DND-41 (cell line): ENCODE measurements at regions not wholly inside any gene's neighbourhood (a gene's known extent, or its start where the extent isn't known, plus 50 kb on each side); places are given as distances from the start of the nearest gene placed in this dataset.

Experiments used
- ATAC-seq: fragments of 200-7000 bp; cut with Tn5 transposase; 3 replicates; pipeline ENCODE4 v1.9.1; 2021; ENCODE audit warnings: low read depth; ENCODE audit not compliant: insufficient read depth
- DNase-seq: peaks from one replicate; pipeline ENCODE4 v3.0.0-alpha.2; 2020
- H2AFZ ChIP-seq: 2 replicates; pipeline ENCODE4 v1.6.0; 2012; ENCODE audit warnings: low read depth, low read length
- H3K27ac ChIP-seq: 2 replicates; pipeline ENCODE4 v1.5.1; 2012; ENCODE audit warnings: low read length, inconsistent platforms
- H3K27me3 ChIP-seq: fragments of 200-600 bp; sonication (generic); 2 replicates; pipeline ENCODE4 v1.6.0; 2012; ENCODE audit warnings: low read length, mild to moderate bottlenecking, inconsistent platforms; ENCODE audit not compliant: insufficient read depth, poor library complexity
- H3K36me3 ChIP-seq: 2 replicates; pipeline ENCODE4 v1.5.1; 2012; ENCODE audit warnings: low read length, inconsistent platforms; ENCODE audit not compliant: insufficient read depth
- H3K4me1 ChIP-seq: 2 replicates; pipeline ENCODE4 v1.5.1; 2012; ENCODE audit warnings: mild to moderate bottlenecking, low read length; ENCODE audit not compliant: insufficient read depth
- H3K4me2 ChIP-seq: 2 replicates; pipeline ENCODE4 v1.6.0; 2012; ENCODE audit warnings: mild to moderate bottlenecking, moderate library complexity, low read length, inconsistent platforms; ENCODE audit not compliant: insufficient read depth
- H3K4me3 ChIP-seq, 2 experiments: fragments of 200-600 bp in 1 of 2; shearing (Covaris generic) in 1 of 2; 2 replicates each; pipeline ENCODE4 v1.5.1; 2012 to 2016; ENCODE audit warnings: inconsistent platforms in 2 of 2, low read length in 2 of 2, mild to moderate bottlenecking in 2 of 2, low read depth in 1 of 2, moderate library complexity in 1 of 2
- H3K79me2 ChIP-seq: 2 replicates; pipeline ENCODE4 v1.6.0; 2012; ENCODE audit warnings: low read length, inconsistent platforms; ENCODE audit not compliant: insufficient read depth
- H3K9ac ChIP-seq: 2 replicates; pipeline ENCODE4 v1.6.0; 2012; ENCODE audit warnings: low read depth, mild to moderate bottlenecking, inconsistent platforms, low read length, moderate library complexity
- H3K9me3 ChIP-seq: 2 replicates; pipeline ENCODE4 v1.5.1; 2012; ENCODE audit warnings: low read length, moderate library complexity, mild to moderate bottlenecking, inconsistent platforms; ENCODE audit not compliant: insufficient read depth, severe bottlenecking
- H4K20me1 ChIP-seq: 2 replicates; pipeline ENCODE4 v1.6.0; 2012; ENCODE audit warnings: low read length; ENCODE audit not compliant: insufficient read depth
- CTCF ChIP-seq: IDR thresholded peaks from 2 replicates; pipeline ENCODE4 v1.5.1; 2012; ENCODE audit warnings: borderline replicate concordance, low read length, moderate library complexity, mild to moderate bottlenecking; ENCODE audit not compliant: poor library complexity, severe bottlenecking; ENCODE audit errors: extremely low read depth
- EZH2 ChIP-seq: IDR thresholded peaks from 3 replicates; pipeline ENCODE4 v1.6.1; 2012; ENCODE audit warnings: borderline replicate concordance, low read depth, mild to moderate bottlenecking, moderate library complexity, low read length, inconsistent platforms; ENCODE audit not compliant: severe bottlenecking

GRCh38 chr2:2671826-2672225 lies 340.8 kb upstream of the MYT1L start:
- Histone ChIP-seq H3K4me3 (no peak overlapping the region), H3K27me3 (no peaks in the 10 kb centered on the region), H3K4me1 (no peaks in the 10 kb centered on the region), H3K4me2 (no peak overlapping the region), H4K20me1 (no peaks in the 10 kb centered on the region), H3K79me2 (no peaks in the 10 kb centered on the region), H3K36me3 (no peaks in the 10 kb centered on the region), H3K9ac (no peak overlapping the region), H3K9me3 (no peaks in the 10 kb centered on the region), H2AFZ (no peak overlapping the region), H3K27ac (no peak overlapping the region)
- ATAC-seq (no peak), DNase-seq (no peak)
- TF ChIP-seq CTCF (no peak), EZH2 (no peak)

- TF ChIP-seq EZH2: no peak
- no peak for TF ChIP-seq CTCF
- no peak overlapping the region for H3K4me3 ChIP-seq
- no peak overlapping the region for H3K27ac ChIP-seq
- no peaks in the 10 kb centered on the region for H3K9me3 ChIP-seq
- DNase-seq (no peak), ATAC-seq (no peak)
- H3K36me3 ChIP-seq: no peaks in the 10 kb centered on the region
- H3K4me1 ChIP-seq: no peaks in the 10 kb centered on the region
- no peak overlapping the region for H3K4me2 ChIP-seq
- no peaks in the 10 kb centered on the region for H3K27me3 ChIP-seq
- H2AFZ ChIP-seq: no peak overlapping the region
- H4K20me1 ChIP-seq: no peaks in the 10 kb centered on the region
- H3K79me2 ChIP-seq: no peaks in the 10 kb centered on the region
- no peak overlapping the region for H3K9ac ChIP-seq
These were observed 338.2 kb upstream of the MYT1L start for GRCh38 chr2:2669316-2669715.

GRCh38 chr2:2668681-2669265 lies 337.7 kb upstream of the MYT1L start:
- ATAC-seq (no peak), DNase-seq (no peak)
- Histone ChIP-seq H3K9me3 (no peaks in the 10 kb centered on the region), H3K27me3 (no peaks in the 10 kb centered on the region), H3K9ac (no peak overlapping the region), H4K20me1 (no peaks in the 10 kb centered on the region), H3K4me1 (no peaks in the 10 kb centered on the region), H3K27ac (no peak overlapping the region), H3K36me3 (no peaks in the 10 kb centered on the region), H3K4me2 (no peak overlapping the region), H3K79me2 (no peaks in the 10 kb centered on the region), H3K4me3 (no peak overlapping the region), H2AFZ (no peak overlapping the region)
- no peak for TF ChIP-seq CTCF
- no peak for TF ChIP-seq EZH2

- ATAC-seq: no peak
- Histone ChIP-seq H3K4me1 (no peaks in the 10 kb centered on the region), H3K27me3 (no peaks in the 10 kb centered on the region), H2AFZ (no peak overlapping the region), H3K4me2 (no peak overlapping the region), H3K9ac (no peak overlapping the region), H3K27ac (no peak overlapping the region), H3K36me3 (no peaks in the 10 kb centered on the region), H4K20me1 (no peaks in the 10 kb centered on the region), H3K9me3 (no peaks in the 10 kb centered on the region), H3K4me3 (no peak overlapping the region), H3K79me2 (no peaks in the 10 kb centered on the region)
- TF ChIP-seq CTCF (no peak), EZH2 (no peak)
- DNase-seq: no peak
These were observed 336.6 kb upstream of the MYT1L start for GRCh38 chr2:2667690-2668089.
